CD4-positive, alpha-beta T cell treated with Interleukin-17A for 1 hour (primary cell): ENCODE measurements at regions not wholly inside any gene's neighbourhood (a gene's known extent, or its start where the extent isn't known, plus 50 kb on each side); places are given as distances from the start of the nearest gene placed in this dataset.

Experiments used
- DNase-seq: peaks from one replicate; pipeline ENCODE4 v3.0.0-alpha.2; 2020

DNA sequence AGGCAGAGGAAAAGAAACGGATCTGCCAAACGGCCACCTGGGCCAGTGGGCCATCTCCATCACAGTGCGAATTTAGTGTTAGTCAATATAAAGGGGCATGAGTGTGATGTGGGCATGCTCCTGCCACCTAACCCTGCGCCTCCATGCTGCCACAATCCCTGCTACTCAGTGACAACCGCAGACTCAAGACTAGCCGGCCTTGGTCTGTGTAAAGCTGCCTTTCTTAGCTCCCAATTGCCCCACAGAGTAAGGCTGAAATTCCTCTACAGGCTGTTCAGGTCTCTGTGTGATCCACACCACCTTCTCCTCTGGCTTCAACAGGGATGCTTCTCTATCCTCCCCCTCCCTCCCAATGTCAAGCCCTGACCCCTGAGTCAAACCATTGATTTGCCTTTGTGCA, 269.7 kb downstream of the XXYLT1 start:
- DNase-seq: no peak

- peak; percentile 23 for DNase-seq
These were observed 268.7 kb downstream of the XXYLT1 start for GRCh38 chr3:195001961-195002861.

- peak; percentile 2 for DNase-seq
These were observed 267.7 kb downstream of the XXYLT1 start for GRCh38 chr3:195003006-195003892.

DNA sequence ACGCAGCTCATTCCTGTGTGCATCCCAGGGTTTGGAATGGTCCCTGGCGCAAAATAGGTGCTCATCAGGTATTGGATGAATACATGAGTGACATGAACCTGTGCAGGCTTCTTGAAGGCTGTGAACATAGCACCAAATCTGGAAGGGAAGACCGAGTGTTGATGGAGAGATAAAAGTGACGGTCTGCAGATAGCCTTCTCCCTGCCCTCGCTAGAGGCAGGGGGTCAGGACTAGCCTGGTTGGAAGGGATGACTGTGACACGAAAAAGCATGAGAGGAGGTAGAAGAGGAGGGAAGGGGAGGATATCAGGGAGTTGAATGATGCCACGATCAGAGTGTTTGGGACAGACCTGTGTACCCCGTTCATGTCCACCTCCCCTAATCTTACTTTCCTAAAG, 267.1 kb downstream of the XXYLT1 start:
- no peak for DNase-seq

DNA sequence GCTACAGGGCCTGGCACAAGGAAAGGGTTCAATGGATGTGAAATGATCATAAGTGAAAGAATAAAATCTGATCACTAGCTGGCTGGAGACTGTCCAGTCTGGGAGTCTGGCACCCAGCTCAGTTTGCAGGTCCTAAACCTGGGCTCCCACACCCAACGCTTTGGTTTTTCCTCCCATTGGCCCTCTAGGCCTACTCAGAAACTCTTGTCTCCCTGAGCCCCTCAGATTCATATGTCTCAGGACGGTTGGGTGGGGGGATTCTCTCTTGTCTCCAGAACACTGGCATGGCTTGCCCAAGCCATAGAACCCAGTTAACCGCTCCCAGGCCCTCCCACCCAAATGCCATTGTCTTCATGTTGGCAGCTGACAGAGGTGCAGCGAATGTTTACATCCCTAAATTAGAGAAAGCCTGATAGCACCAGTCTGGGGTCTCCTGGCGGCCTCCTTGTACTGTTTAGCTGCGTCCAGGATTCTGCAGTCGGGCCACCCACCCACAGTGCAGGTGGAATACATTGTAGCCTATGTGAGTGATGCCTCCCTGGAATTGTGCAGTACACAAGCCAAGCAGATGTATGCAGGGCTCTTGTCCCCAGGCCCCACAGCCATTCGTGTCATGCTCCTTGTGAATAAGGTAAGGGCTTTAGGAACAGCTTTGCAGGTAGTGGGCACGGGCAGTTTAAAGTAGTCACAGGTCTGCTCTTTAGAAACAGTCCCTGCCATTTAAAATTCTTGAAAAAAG, 266.3 kb downstream of the XXYLT1 start:
- DNase-seq: no peak

DNA sequence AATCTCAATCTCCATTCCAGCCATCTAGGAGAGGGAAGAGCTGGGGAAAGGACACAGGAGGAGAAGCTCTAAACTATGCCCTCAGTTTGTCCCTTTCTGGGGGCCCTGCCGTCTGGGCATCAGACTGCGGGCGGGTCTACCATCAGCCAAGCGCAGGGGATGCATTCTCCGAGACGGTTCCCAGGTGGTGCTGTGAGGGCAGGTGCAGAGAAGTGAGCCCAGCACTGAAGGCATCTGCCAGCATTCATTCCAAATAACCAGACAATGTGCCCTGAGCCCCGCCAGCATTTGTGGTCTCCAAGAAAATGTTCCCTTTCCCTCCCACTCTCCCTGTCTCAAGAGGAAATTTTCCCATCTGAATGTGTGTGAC, 265.7 kb downstream of the XXYLT1 start:
- DNase-seq: no peak

DNA sequence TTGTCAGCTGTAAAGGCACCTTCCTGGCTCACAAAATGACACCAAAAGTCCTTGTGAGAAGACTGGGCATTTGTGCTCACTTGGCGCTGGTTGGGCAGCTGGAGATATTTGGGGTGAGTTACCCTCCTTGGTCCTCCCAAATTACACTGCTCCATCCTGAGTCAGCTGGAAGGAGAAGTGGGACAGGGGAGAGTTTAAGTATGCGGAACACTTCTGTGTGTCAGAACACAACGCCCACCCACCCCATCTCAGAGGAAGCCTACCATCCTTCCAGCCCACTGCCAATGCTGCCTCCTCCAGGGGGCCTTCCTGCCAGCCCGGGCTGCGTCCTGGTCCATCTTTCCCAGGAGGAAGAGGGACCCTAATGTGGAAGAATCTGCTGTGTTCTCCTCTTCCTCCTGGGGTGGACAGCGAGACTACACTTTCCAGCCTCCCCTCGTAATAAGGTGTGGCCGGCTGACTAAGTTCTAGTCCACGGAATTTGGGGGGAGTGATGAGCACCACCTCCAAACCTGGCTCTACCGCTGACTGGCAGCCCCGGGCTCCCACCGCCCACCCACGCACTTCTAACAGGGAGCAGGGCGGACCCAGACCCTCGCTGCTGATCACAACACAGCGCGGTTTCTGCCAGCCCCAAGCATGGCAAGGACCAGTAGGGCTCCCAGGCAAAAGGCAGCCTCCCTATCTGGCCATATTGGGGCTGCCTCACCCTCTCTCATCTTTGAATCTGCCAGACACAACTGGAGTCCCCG, 265.0 kb downstream of the XXYLT1 start:
- DNase-seq: no peak

DNA sequence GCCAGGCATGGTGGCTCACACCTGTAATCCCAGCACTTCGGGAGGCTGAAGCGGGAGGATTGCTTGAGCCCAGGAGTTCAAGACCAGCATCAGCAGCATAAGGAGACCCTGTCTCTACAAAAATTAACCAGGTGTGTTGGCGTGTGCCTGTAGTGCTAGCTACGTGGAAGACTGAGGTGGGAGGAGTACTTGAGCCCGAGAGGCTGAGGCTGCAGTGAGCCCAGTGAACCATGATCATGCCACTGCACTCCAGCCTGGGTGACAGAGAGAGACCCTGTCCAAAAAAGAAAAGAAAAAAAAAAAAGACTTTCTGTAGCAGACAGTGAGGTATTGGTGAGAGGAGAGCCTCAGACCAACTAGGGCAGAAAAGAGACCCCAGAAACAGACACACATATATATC, 263.8 kb downstream of the XXYLT1 start:
- DNase-seq: no peak

GRCh38 chr3:195007766-195008165, 263.2 kb downstream of the XXYLT1 start:
- DNase-seq: no peak

DNA sequence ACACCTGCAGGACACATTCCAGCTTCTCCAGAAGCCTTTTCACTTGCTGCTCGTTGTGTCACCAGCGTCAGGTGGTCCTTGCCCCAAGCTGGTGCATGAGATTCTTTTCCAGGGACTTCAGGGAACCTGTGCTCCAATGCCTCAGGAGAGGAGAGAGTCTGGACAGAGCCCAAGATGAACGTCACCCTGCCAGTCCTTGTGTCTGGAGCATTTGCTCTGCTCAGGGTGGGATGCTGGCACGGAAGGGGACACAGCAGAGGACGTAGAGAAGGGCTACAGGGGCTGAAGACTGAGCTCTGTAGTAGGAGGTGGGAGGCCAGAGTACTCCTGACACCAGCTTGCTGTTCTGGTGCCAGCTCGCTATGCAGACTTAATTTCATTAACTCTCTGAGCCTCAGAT, 262.1 kb downstream of the XXYLT1 start:
- no peak for DNase-seq

- no peak for DNase-seq
These were observed 261.3 kb downstream of the XXYLT1 start for GRCh38 chr3:195009616-195010015.

GRCh38 chr3:195010551-195011100, 260.3 kb downstream of the XXYLT1 start:
- DNase-seq: no peak

DNA sequence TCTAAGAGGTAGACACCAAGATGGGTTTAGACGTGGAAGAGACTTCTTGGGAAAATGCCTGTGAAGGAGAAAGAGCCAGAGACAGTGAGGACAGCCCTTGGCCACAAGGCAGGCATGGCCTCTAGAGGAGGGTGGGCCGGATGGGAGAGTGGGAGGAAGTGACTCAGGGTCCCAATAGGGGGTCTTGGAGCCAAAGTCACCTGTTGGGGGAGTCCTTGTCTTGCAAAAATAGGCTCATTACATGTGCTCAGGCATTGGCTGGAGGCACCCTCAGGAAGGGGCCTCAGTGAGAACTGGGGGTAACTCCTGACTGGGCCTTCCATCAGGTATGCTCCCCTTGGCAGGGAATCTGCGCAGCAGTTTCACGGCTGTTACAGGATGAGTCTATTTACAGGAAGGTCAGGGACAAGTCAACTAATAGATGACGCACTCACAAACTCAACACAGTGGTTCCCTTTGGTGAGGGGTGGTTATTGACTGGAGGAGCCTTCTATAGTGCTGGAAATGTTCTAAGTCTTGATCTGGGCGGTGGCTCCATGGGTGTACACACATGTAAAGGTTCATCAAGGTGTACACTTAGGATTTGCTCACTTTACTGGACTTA, 259.6 kb downstream of the XXYLT1 start:
- no peak for DNase-seq

DNA sequence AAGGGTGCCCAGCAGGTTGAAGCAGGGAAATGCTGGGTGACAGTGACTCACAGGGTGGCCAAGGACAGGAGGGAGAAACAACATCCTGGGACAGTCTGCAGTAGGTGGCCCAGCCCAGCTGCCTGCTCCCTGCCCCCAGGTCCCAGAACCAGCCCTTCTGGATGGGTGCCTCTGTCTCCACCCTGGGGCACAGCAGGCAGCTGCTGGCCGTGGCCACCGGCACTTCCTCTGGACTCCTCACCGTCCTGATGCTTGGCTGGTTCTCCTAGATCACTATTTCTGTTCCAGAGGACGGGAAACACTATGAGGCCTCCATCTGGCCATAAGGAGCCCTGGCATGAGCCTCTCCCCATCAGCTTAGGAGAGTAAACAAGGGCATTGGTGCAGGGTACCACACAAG, 258.9 kb downstream of the XXYLT1 start:
- DNase-seq: no peak

DNA sequence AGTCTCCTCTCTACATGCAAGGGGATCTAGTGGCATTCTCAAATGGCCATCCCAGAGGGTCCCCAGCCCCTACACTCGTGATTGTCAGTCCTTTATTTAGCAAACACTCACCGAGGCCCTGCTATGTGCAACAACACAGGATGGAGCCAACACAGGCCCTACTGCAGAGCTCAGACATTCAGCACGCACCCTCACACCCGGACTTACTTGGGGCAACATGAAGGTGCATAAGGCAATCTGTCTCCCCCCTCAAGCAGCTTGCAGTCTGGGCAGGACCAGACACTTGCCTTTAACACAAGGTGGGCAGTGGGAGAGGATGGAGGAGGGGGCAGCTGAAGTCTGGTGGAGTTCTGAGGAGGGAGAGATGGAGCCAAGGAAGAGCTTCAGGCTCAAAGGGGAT, 258.4 kb downstream of the XXYLT1 start:
- no peak for DNase-seq

GRCh38 chr3:195013411-195014361, 257.3 kb downstream of the XXYLT1 start:
- no peak for DNase-seq

DNA sequence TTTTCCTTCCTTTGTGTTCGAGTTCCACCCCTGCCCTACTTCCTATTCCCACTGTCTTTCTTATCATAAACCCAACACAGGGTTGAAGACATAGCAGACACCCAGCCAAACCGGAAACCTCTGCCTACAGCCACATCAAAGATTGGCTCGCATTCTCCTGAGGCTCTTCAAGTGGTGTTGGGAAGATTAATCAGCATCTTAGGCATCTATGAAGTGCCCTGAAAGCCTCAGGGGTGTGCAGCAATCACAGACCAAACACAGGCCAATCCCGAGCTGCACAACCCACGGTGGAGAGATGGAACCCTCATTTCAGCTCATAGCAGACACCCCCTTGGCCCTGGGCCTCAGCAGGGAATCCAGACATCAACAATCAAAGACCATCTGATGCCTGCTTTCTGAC, 255.9 kb downstream of the XXYLT1 start:
- DNase-seq: no peak

DNA sequence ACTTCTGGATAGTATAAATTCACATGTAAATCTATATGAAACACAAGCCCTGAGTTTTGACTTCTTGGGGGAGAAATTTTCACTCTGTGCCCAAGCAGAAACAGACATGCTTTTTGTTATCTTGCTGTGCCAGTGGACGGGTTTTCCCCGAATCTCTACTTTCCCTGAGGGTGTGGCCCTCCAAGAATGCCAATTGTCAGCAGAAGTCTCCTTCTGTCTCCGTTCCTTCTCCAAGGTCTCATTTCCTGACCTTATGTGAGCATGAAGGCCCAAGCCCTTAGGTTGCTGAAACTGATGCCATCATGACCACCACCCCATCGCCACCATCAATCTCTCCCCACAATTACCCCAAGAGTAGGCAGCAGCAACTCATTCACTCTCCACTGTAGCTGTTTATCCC, 253.8 kb downstream of the XXYLT1 start:
- no peak for DNase-seq
